SK-N-SH treated with all-trans-retinoic acid at 6 μM for 48 hours (cell line): ENCODE measurements at regions not wholly inside any gene's neighbourhood (a gene's known extent, or its start where the extent isn't known, plus 50 kb on each side); places are given as distances from the start of the nearest gene placed in this dataset.

ENCODE experiments used
- ATAC-seq: fragments of 200-7000 bp; cut with Tn5 transposase; 3 replicates; pipeline ENCODE4 v1.9.1; 2020; ENCODE audit warnings: mild to moderate bottlenecking, moderate library complexity
- ARNTL ChIP-seq: fragments of 450-650 bp; formaldehyde crosslinking; IDR thresholded peaks from 2 replicates; pipeline ENCODE4 v1.5.0; 2020; ENCODE audit warnings: low read depth, mild to moderate bottlenecking, moderate library complexity, borderline replicate concordance
- BACH2 ChIP-seq: fragments of 250-450 bp; sonication (Bioruptor Pico); IDR thresholded peaks from 2 replicates; pipeline ENCODE4 v1.9.0; 2021; ENCODE audit warnings: mild to moderate bottlenecking, borderline replicate concordance
- CREB5 ChIP-seq: fragments of 250-450 bp; sonication (Bioruptor Pico); IDR thresholded peaks from 2 replicates; pipeline ENCODE4 v1.5.1; 2020; ENCODE audit warnings: low read depth, mild to moderate bottlenecking, moderate library complexity
- CSDC2 ChIP-seq: fragments of 250-450 bp; sonication (Bioruptor Pico); IDR thresholded peaks from 2 replicates; pipeline ENCODE4 v1.5.0; 2020; ENCODE audit warnings: mild to moderate bottlenecking, moderate library complexity
- CSRNP3 ChIP-seq: fragments of 250-450 bp; sonication (Bioruptor Pico); IDR thresholded peaks from 2 replicates; pipeline ENCODE4 v1.5.1; 2021; ENCODE audit warnings: mild to moderate bottlenecking, moderate library complexity
- ESRRG ChIP-seq: fragments of 250-450 bp; sonication (Bioruptor Pico); IDR thresholded peaks from 2 replicates; pipeline ENCODE4 v1.6.1; 2021; ENCODE audit warnings: mild to moderate bottlenecking
- GLIS3 ChIP-seq: fragments of 250-450 bp; sonication (Bioruptor Pico); IDR thresholded peaks from 2 replicates; pipeline ENCODE4 v1.5.0; 2020; ENCODE audit warnings: mild to moderate bottlenecking, moderate library complexity
- ISL1 ChIP-seq: fragments of 250-450 bp; sonication (Bioruptor Pico); IDR thresholded peaks from 2 replicates; pipeline ENCODE4 v2.1.2; 2022; ENCODE audit warnings: mild to moderate bottlenecking, moderate library complexity
- OSR1 ChIP-seq: fragments of 250-450 bp; sonication (Bioruptor Pico); IDR thresholded peaks from 2 replicates; pipeline ENCODE4 v1.8.0; 2022; ENCODE audit warnings: moderate library complexity, mild to moderate bottlenecking, inconsistent platforms
- PATZ1 ChIP-seq: fragments of 250-450 bp; sonication (Bioruptor Pico); IDR thresholded peaks from 2 replicates; pipeline ENCODE4 v1.8.0; 2020; ENCODE audit warnings: mild to moderate bottlenecking, moderate library complexity, borderline replicate concordance
- POU6F1 ChIP-seq: fragments of 250-450 bp; sonication (Bioruptor Pico); IDR thresholded peaks from 2 replicates; pipeline ENCODE4 v1.8.0; 2021; ENCODE audit warnings: low read depth, mild to moderate bottlenecking, moderate library complexity, borderline replicate concordance
- PPARA ChIP-seq: fragments of 250-450 bp; sonication (Bioruptor Pico); IDR thresholded peaks from 2 replicates; pipeline ENCODE4 v1.5.0; 2020; ENCODE audit warnings: mild to moderate bottlenecking, borderline replicate concordance
- SNAI2 ChIP-seq: fragments of 250-450 bp; sonication (Bioruptor Pico); IDR thresholded peaks from 2 replicates; pipeline ENCODE4 v1.5.0; 2020; ENCODE audit warnings: mild to moderate bottlenecking, moderate library complexity
- TCF4 ChIP-seq: fragments of 250-450 bp; sonication (Bioruptor Pico); IDR thresholded peaks from 2 replicates; pipeline ENCODE4 v1.8.0; 2021; ENCODE audit warnings: mild to moderate bottlenecking, moderate library complexity, borderline replicate concordance
- TOX ChIP-seq: fragments of 250-450 bp; sonication (Bioruptor Pico); IDR thresholded peaks from 2 replicates; pipeline ENCODE4 v1.8.0; 2021; ENCODE audit warnings: mild to moderate bottlenecking, moderate library complexity, borderline replicate concordance
- TSHZ2 ChIP-seq: fragments of 250-450 bp; sonication (Bioruptor Pico); IDR thresholded peaks from 2 replicates; pipeline ENCODE4 v1.5.0; 2020; ENCODE audit warnings: mild to moderate bottlenecking, moderate library complexity
- ZC3H10 ChIP-seq: fragments of 250-450 bp; sonication (Bioruptor Pico); IDR thresholded peaks from 2 replicates; pipeline ENCODE4 v1.5.1; 2021; ENCODE audit warnings: mild to moderate bottlenecking, moderate library complexity
- ZFP3 ChIP-seq: fragments of 250-450 bp; sonication (Bioruptor Pico); IDR thresholded peaks from 2 replicates; pipeline ENCODE4 v1.5.0; 2020; ENCODE audit warnings: mild to moderate bottlenecking, moderate library complexity
- ZFP30 ChIP-seq: fragments of 450-650 bp; formaldehyde crosslinking; IDR thresholded peaks from 2 replicates; pipeline ENCODE4 v1.5.0; 2022; ENCODE audit warnings: mild to moderate bottlenecking, moderate library complexity
- ZNF565 ChIP-seq: fragments of 450-650 bp; formaldehyde crosslinking; conservative IDR thresholded peaks from 2 replicates; pipeline ENCODE4 v1.5.0; 2020; ENCODE audit warnings: low read depth, mild to moderate bottlenecking, moderate library complexity
- ZNF70 ChIP-seq: fragments of 450-650 bp; formaldehyde crosslinking; IDR thresholded peaks from 2 replicates; pipeline ENCODE4 v1.5.0; 2020; ENCODE audit warnings: mild to moderate bottlenecking, moderate library complexity
- ZNF8 ChIP-seq: fragments of 450-650 bp; formaldehyde crosslinking; IDR thresholded peaks from 2 replicates; pipeline ENCODE4 v1.5.0; 2020; ENCODE audit warnings: mild to moderate bottlenecking, moderate library complexity

- ATAC-seq = no peak
- TF ChIP-seq CSRNP3 (CRISPR knock-in tag) (no peak), ZFP30 (no peak), ESRRG (CRISPR knock-in tag) (no peak), ZC3H10 (CRISPR knock-in tag) (no peak), PATZ1 (no peak), TOX (no peak), TCF4 (no peak), OSR1 (no peak), SNAI2 (CRISPR knock-in tag) (no peak), POU6F1 (no peak), ZNF565 (CRISPR knock-in tag) (no peak), ZNF8 (CRISPR knock-in tag) (no peak), ARNTL (no peak), PPARA (CRISPR knock-in tag) (no peak), CREB5 (no peak), GLIS3 (CRISPR knock-in tag) (no peak), ZFP3 (CRISPR knock-in tag) (no peak), TSHZ2 (no peak)
Observed at GRCh38 chr2:65525616-65526231, 93.3 kb upstream of the SPRED2 start.

- ATAC-seq = no peak
- no peak for TF ChIP-seq ZNF70 (CRISPR knock-in tag)
- TF ChIP-seq OSR1 = no peak
- TF ChIP-seq ZNF8 (CRISPR knock-in tag) = no peak
- TF ChIP-seq CSDC2 (CRISPR knock-in tag) = no peak
- no peak for TF ChIP-seq BACH2
- no peak for TF ChIP-seq TSHZ2
- no peak for TF ChIP-seq TOX
- no peak for TF ChIP-seq TCF4
- TF ChIP-seq ZC3H10 (CRISPR knock-in tag) = no peak
- no peak for TF ChIP-seq ZNF565 (CRISPR knock-in tag)
- no peak for TF ChIP-seq ZFP3 (CRISPR knock-in tag)
- TF ChIP-seq ISL1 (CRISPR knock-in tag) = no peak
- TF ChIP-seq PATZ1 = no peak
- TF ChIP-seq SNAI2 (CRISPR knock-in tag) = no peak
- no peak for TF ChIP-seq CREB5
- no peak for TF ChIP-seq GLIS3 (CRISPR knock-in tag)
- TF ChIP-seq CSRNP3 (CRISPR knock-in tag) = no peak
Observed at GRCh38 chr2:65522922-65523321, 90.5 kb upstream of the SPRED2 start.
